KMS-11 (cell line): ENCODE measurements at regions not wholly inside any gene's neighbourhood (a gene's known extent, or its start where the extent isn't known, plus 50 kb on each side); places are given as distances from the start of the nearest gene placed in this dataset.

ENCODE experiments used
- H2AFZ ChIP-seq: fragments of 200-600 bp; sonication (generic); 2 replicates; pipeline ENCODE4 v1.6.1; 2016; ENCODE audit warnings: antibody characterized with exemption, mixed run types, low read depth
- H3K27ac ChIP-seq: fragments of 200-600 bp; sonication (generic); 2 replicates; pipeline ENCODE4 v1.6.1; 2016; ENCODE audit warnings: mild to moderate bottlenecking, mixed run types
- H3K27me3 ChIP-seq: fragments of 200-600 bp; sonication (generic); 2 replicates; pipeline ENCODE4 v1.6.1; 2017; ENCODE audit warnings: mild to moderate bottlenecking, low read depth, mixed run types, moderate library complexity; ENCODE audit not compliant: insufficient read depth
- H3K36me3 ChIP-seq: fragments of 200-600 bp; sonication (generic); 2 replicates; pipeline ENCODE4 v1.6.1; 2017; ENCODE audit warnings: mild to moderate bottlenecking, mixed run types; ENCODE audit not compliant: insufficient read depth
- H3K4me1 ChIP-seq: fragments of 200-600 bp; sonication (generic); 2 replicates; pipeline ENCODE4 v1.6.1; 2016; ENCODE audit warnings: mild to moderate bottlenecking, low read depth, mixed run types; ENCODE audit not compliant: poor library complexity, severe bottlenecking
- H3K4me2 ChIP-seq: fragments of 200-600 bp; sonication (generic); 2 replicates; pipeline ENCODE4 v1.7.0; 2016; ENCODE audit warnings: mild to moderate bottlenecking, mixed run types
- H3K4me3 ChIP-seq: fragments of 200-600 bp; sonication (generic); IDR thresholded peaks from 2 replicates; pipeline ENCODE4 v1.6.1; 2017; ENCODE audit warnings: low read depth, low read length, mixed read lengths; ENCODE audit not compliant: insufficient read depth
- H3K79me2 ChIP-seq: fragments of 200-600 bp; sonication (generic); 2 replicates; pipeline ENCODE4 v1.6.1; 2016; ENCODE audit warnings: low read depth, mixed run types; ENCODE audit not compliant: insufficient read depth
- H3K9ac ChIP-seq: fragments of 200-600 bp; sonication (generic); 2 replicates; pipeline ENCODE4 v1.6.1; 2016; ENCODE audit warnings: mild to moderate bottlenecking, mixed run types
- H4K20me1 ChIP-seq: fragments of 200-600 bp; sonication (generic); 2 replicates; pipeline ENCODE4 v1.6.1; 2016; ENCODE audit warnings: mild to moderate bottlenecking, mixed run types; ENCODE audit not compliant: insufficient read depth
- TF ChIP-seq, protein P1 (sequence below): fragments of 200-600 bp; sonication (generic); conservative IDR thresholded peaks from 2 replicates; pipeline ENCODE4 v1.6.1; 2017; ENCODE audit warnings: low read depth, mild to moderate bottlenecking, antibody characterized with exemption, low read length, moderate library complexity, mixed read lengths

DNA sequence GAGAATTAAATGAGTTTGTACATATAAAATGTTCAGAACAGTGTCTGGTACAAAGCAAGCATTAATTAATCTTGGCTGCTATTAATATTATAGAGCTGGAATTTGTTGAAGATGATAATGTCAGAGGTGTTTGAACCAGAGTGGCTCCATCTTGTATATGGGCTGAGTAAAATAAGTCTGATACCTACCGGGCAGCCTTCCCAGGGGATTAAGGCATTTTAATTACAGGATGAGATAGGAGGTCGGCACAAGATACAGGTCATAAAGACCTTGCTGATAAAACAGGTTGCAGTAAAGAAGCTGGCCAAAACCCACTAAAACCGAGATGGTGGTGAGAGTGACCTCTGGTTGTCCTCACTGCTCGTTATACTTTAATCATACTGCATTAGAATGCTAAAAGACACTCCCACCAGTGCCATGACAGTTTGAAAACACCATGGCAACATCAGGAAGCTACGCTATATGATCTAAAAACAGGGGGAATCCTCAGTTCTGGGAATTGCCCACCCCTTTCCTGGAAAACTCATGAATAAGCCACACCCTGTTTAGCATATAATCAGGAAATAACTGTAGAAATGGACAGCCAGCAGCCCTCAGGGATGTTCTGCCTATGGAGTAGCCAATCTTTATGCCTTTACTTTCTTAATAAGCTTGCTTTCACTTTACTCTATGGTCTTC, 90.2 kb downstream of the PLK2 start:
- Histone ChIP-seq H3K27ac (no peak overlapping the region), H3K4me3 (no peak overlapping the region), H3K9ac (no peak overlapping the region), H2AFZ (no peak overlapping the region), H3K4me1 (no peaks in the 10 kb centered on the region), H3K36me3 (no peaks in the 10 kb centered on the region), H3K27me3 (no peaks in the 10 kb centered on the region), H3K4me2 (no peak overlapping the region), H3K79me2 (no peaks in the 10 kb centered on the region), H4K20me1 (no peaks in the 10 kb centered on the region)
- TF ChIP-seq, protein P1, sequence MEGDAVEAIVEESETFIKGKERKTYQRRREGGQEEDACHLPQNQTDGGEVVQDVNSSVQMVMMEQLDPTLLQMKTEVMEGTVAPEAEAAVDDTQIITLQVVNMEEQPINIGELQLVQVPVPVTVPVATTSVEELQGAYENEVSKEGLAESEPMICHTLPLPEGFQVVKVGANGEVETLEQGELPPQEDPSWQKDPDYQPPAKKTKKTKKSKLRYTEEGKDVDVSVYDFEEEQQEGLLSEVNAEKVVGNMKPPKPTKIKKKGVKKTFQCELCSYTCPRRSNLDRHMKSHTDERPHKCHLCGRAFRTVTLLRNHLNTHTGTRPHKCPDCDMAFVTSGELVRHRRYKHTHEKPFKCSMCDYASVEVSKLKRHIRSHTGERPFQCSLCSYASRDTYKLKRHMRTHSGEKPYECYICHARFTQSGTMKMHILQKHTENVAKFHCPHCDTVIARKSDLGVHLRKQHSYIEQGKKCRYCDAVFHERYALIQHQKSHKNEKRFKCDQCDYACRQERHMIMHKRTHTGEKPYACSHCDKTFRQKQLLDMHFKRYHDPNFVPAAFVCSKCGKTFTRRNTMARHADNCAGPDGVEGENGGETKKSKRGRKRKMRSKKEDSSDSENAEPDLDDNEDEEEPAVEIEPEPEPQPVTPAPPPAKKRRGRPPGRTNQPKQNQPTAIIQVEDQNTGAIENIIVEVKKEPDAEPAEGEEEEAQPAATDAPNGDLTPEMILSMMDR = no peak

GRCh38 chr5:58366461-58366860, 93.4 kb downstream of the PLK2 start:
- Histone ChIP-seq H3K4me1 (no peaks in the 10 kb centered on the region), H3K36me3 (no peaks in the 10 kb centered on the region), H3K4me2 (no peak overlapping the region), H3K27ac (no peak overlapping the region), H3K9ac (no peak overlapping the region), H3K27me3 (no peaks in the 10 kb centered on the region), H2AFZ (no peak overlapping the region), H4K20me1 (no peaks in the 10 kb centered on the region), H3K79me2 (no peaks in the 10 kb centered on the region), H3K4me3 (no peak overlapping the region)
- TF ChIP-seq, protein P1 = no peak

- Histone ChIP-seq H3K4me2 (no peak overlapping the region), H3K27me3 (no peaks in the 10 kb centered on the region), H4K20me1 (no peaks in the 10 kb centered on the region), H3K27ac (no peak overlapping the region), H3K4me3 (no peak overlapping the region), H3K79me2 (no peaks in the 10 kb centered on the region), H3K36me3 (no peaks in the 10 kb centered on the region), H3K9ac (no peak overlapping the region), H3K4me1 (no peaks in the 10 kb centered on the region), H2AFZ (no peak overlapping the region)
- TF ChIP-seq, protein P1 = no peak
Measured at GRCh38 chr5:58365791-58366190, 94.1 kb downstream of the PLK2 start.

- Histone ChIP-seq H3K36me3 (no peaks in the 10 kb centered on the region), H3K27ac (no peak overlapping the region), H3K79me2 (no peaks in the 10 kb centered on the region), H2AFZ (no peak overlapping the region), H4K20me1 (no peaks in the 10 kb centered on the region), H3K4me3 (no peak overlapping the region), H3K4me1 (no peaks in the 10 kb centered on the region), H3K27me3 (no peaks in the 10 kb centered on the region), H3K9ac (no peak overlapping the region), H3K4me2 (no peak overlapping the region)
- TF ChIP-seq, protein P1 = no peak
Measured at GRCh38 chr5:58363461-58364249, 96.2 kb downstream of the PLK2 start.
